GM12874 (cell line): ENCODE measurements at regions not wholly inside any gene's neighbourhood (a gene's known extent, or its start where the extent isn't known, plus 50 kb on each side); places are given as distances from the start of the nearest gene placed in this dataset.

Source experiments
- TF ChIP-seq, protein P1 (sequence below): IDR thresholded peaks from 2 replicates; pipeline ENCODE4 v1.5.1; 2011; ENCODE audit warnings: low read depth, mild to moderate bottlenecking, control low read depth, low read length, moderate library complexity; ENCODE audit not compliant: insufficient read depth

GRCh38 chr18:22552254-22552653 lies 134.5 kb upstream of the CTAGE1 start:
- TF ChIP-seq, protein P1, sequence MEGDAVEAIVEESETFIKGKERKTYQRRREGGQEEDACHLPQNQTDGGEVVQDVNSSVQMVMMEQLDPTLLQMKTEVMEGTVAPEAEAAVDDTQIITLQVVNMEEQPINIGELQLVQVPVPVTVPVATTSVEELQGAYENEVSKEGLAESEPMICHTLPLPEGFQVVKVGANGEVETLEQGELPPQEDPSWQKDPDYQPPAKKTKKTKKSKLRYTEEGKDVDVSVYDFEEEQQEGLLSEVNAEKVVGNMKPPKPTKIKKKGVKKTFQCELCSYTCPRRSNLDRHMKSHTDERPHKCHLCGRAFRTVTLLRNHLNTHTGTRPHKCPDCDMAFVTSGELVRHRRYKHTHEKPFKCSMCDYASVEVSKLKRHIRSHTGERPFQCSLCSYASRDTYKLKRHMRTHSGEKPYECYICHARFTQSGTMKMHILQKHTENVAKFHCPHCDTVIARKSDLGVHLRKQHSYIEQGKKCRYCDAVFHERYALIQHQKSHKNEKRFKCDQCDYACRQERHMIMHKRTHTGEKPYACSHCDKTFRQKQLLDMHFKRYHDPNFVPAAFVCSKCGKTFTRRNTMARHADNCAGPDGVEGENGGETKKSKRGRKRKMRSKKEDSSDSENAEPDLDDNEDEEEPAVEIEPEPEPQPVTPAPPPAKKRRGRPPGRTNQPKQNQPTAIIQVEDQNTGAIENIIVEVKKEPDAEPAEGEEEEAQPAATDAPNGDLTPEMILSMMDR: no peak

DNA sequence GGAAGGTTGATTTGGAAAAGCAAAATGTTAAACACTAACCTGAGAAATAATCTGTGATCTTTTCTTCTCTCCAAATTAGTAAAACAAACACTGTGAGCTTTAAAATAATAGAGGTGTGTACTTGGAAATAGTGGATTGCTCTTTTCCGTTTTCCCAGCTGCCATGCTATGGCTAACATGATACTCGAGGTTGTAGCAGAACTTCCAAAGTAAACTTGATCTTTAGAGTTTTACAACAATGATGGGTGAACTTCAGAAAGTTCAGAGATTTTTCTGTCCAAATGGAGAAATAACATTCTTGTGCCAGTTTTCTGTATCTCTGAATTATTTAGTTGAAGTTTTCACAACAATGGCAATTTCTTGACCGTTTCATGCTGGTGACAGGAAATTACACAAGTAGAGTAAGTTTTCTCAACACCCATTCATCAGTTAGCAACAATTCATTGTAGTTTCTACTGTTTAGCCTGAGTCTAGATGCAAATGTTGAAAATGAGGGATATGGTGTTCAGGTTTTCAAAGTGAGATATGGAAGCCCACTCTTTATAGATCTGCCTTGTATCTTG lies 135.3 kb upstream of the CTAGE1 start:
- TF ChIP-seq, protein P1: no peak

GRCh38 chr18:22556222-22557167 lies 138.8 kb upstream of the CTAGE1 start:
- TF ChIP-seq, protein P1: no peak

DNA sequence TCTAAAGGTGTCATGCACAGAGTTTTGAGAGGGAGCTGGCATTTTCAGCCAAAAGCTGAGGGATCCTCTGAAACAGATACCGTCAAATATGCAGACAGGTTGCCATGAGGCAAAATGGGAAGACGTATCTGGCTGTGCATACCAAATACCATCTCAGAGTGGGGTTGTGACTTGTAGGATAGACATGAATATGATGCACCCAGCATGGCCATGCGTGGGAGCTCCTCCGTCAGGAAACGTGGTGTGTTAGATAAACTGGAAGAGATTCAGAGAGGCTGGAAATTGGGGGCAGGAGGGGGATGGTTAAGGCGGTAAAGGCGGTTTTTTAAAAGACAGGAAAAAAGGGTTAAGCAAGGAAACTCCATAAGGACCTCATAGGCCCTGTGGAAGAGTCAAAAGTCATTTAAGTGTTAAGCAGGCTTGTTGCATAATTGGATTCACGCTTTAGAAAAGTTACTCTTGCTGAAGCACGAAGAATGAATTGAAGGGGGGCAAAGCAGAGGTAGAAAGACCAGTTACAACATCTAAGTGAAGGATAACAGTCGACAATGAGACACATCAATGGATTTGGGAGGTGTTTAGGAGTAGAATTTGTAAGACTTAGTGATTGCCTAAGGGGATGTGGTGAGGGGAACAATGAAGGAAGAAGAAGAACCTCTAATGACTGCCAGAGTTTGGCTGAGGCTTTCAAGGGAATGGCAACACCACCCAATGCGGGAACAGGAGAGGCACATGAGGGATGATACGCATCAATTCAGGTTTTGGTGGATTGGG lies 139.6 kb upstream of the CTAGE1 start:
- TF ChIP-seq, protein P1: no peak

GRCh38 chr18:22558945-22559385 lies 141.2 kb upstream of the CTAGE1 start:
- TF ChIP-seq, protein P1: no peak

DNA sequence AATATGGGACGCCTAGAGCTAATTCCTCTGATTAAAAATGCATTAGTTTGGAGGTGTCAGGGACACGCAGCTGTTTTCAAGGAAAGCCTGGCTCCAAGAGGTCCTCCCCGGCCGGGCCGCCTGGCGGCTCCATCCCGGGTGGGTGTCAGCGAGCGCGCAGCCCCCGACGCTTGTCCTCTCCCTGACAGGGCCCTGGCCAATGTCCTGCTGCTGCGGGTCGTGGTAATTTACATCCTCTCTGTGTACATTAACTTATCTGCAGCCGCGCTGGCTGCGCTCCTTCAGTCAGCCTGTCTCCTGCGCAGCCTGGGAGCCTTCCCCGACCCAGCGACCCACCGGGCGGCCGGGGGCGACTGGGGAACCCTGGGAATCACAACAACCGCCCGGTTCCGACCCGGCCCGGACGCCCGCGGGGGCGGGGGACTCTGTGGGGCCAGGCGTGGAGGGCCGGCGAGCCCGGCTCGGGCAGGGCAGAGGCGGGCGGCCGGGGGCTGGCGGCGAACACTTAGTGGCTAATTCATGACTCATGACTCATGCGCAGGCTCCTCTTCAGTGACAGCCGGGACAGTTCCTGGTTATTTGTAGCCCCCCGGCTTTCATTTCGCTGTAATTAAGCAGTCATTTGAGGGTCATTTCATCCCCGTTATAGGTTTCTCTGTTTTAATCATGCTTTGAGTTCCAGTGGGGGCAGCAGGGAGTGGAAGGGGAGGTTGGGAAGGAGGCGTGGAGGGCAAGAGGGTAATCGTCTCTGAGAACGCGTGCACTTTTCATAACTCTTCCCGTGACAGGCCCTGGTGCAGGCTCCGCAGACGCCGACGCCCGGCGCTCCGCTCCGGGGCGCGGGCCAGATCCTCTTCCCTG lies 141.9 kb upstream of the CTAGE1 start:
- TF ChIP-seq, protein P1: no peak
